Activated CD4-positive, alpha-beta T cell treated with anti-CD3 and anti-CD28 coated beads for 36 hours (primary cell): ENCODE measurements at regions not wholly inside any gene's neighbourhood (a gene's known extent, or its start where the extent isn't known, plus 50 kb on each side); places are given as distances from the start of the nearest gene placed in this dataset.

ENCODE experiments used
- ATAC-seq: fragments of 200-7000 bp; cut with Tn5 transposase; one replicate; pipeline ENCODE4 v1.10.0; 2021; ENCODE audit warnings: mild to moderate bottlenecking, moderate library complexity
- CTCF ChIA-PET: fragments of 350-600 bp; sonication (Branson Sonifier 250); formaldehyde crosslinking; loops from one replicate; lab custom pipeline; 2021; ENCODE audit warnings: antibody characterized with exemption; lab: Charles Lee
- POLR2A ChIA-PET: fragments of 350-600 bp; sonication (Branson Sonifier 250); formaldehyde crosslinking; loops from one replicate; lab custom pipeline; 2021; ENCODE audit warnings: antibody characterized with exemption, inconsistent platforms; lab: Charles Lee
- DNase-seq: peaks from one replicate; pipeline ENCODE4 v3.0.0-alpha.2; 2020
- H3K27ac Mint-ChIP-seq: one replicate; pipeline ENCODE4 v1.8.0; 2021; ENCODE audit warnings: mixed read lengths
- H3K27me3 Mint-ChIP-seq: one replicate; pipeline ENCODE4 v1.8.0; 2021; ENCODE audit warnings: mixed read lengths
- H3K36me3 Mint-ChIP-seq: one replicate; pipeline ENCODE4 v1.8.0; 2021; ENCODE audit warnings: low read depth, mixed read lengths
- H3K4me1 Mint-ChIP-seq: one replicate; pipeline ENCODE4 v1.8.0; 2021; ENCODE audit warnings: mixed read lengths
- H3K4me3 Mint-ChIP-seq: one replicate; pipeline ENCODE4 v1.8.0; 2021; ENCODE audit warnings: mild to moderate bottlenecking, moderate library complexity, mixed read lengths
- H3K9me3 Mint-ChIP-seq: one replicate; pipeline ENCODE4 v1.8.0; 2021; ENCODE audit warnings: low read depth, mixed read lengths
- intact Hi-C, 2 experiments: fragments of 100-400 bp; cut with DNase I in 1 of 2; cut with micrococcal nuclease in 1 of 2; formaldehyde crosslinking; loops; one replicate each; pipeline versions ENCODE4 v1.14.2 to v1.15.1; 2022 to 2024; cut with DNase I, micrococcal nuclease

DNA sequence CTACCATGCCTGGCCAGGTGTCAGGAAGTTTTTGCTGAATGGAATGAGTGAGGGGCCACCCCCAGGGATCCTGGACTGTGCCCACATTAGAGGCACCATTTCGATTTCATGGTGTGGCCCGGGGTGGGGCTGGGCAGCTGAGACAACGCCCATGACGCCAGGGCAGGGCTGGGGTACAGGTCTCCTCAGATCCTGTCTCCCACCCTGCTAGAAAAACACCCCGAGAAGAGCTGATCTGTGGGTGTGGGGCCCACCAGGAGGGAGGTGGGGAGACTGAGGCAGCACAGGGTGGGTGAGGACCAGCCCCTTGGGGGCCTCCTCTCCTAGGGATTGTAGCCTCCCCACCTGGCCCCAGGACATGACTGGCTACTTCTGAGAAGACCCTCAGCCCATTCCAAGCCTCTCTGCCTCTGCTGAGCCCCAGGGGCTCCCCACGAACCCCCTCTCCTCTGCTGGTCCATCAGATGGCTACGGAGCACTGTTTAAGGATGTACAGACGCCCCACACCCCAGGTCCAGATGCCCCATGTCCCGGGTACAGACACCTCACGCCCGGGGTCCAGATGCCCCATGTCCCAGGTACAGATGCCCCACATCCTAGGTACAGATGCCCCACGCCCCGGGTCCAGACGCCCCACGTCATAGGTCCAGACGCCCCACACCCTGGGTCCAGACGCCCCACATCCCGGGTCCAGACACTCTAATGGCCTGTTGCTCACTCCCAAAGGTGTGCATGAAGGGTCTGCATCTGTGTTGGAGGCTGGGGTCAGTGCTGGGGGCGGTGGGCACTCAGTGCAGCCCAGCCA lies 99.4 kb downstream of the MICALL2 start:
- no peak for ATAC-seq
- peaks cover 4% of the 10 kb centered on the region for H3K27me3 Mint-ChIP-seq

DNA sequence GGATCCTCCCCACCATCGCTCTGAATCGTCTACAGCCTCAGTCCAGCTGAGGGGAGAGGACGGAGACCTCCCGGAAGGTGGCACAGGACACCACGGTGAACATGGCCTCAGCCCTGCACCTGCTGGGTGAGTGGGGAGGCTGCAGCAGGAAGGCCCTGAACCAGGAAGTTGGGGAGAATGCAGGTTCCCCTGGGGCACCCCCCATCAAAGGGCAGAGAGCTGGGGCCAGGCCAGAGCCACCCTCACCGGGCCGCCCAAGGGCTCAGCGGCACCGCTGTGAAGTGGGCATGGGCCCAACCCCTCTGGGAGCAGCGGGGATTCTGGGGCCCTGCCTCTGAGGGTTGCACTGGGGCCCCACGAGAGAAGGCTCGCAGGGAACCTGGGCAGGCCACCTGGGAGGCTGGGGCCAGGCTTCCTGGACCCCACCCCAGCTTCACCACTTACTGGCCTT lies 98.7 kb downstream of the MICALL2 start:
- Mint-ChIP-seq H3K27ac (no peak overlapping the region), H3K9me3 (no peaks in the 10 kb centered on the region), H3K36me3 (no peaks in the 10 kb centered on the region), H3K4me1 (no peaks in the 10 kb centered on the region), H3K4me3 (no peak overlapping the region), H3K27me3 (peaks cover 4% of the 10 kb centered on the region)
- CTCF ChIA-PET = no interaction called here
- intact Hi-C loops = no loop called here
- POLR2A ChIA-PET = no interaction called here
- ATAC-seq (no peak), DNase-seq (no peak)

More for the DNA sequence above, 99.4 kb downstream of the MICALL2 start:
- Mint-ChIP-seq H3K27ac (no peak overlapping the region), H3K36me3 (no peaks in the 10 kb centered on the region), H3K4me1 (no peaks in the 10 kb centered on the region), H3K9me3 (no peaks in the 10 kb centered on the region), H3K4me3 (no peak overlapping the region)
- intact Hi-C loops = no loop called here
- CTCF ChIA-PET = no interaction called here
- POLR2A ChIA-PET = no interaction called here
- DNase-seq = no peak

GRCh38 chr7:1361016-1361755 lies 98.1 kb downstream of the MICALL2 start:
- ChIA-PET CTCF (no interaction called here), POLR2A (no interaction called here)
- intact Hi-C loops = no loop called here
- Mint-ChIP-seq H3K4me1 (no peaks in the 10 kb centered on the region), H3K27me3 (peaks cover 5% of the 10 kb centered on the region), H3K4me3 (no peak overlapping the region), H3K9me3 (no peaks in the 10 kb centered on the region), H3K36me3 (no peaks in the 10 kb centered on the region), H3K27ac (no peak overlapping the region)
- ATAC-seq (no peak), DNase-seq (no peak)

- H3K27ac Mint-ChIP-seq = no peak overlapping the region
- CTCF ChIA-PET = no interaction called here
- no peak overlapping the region for H3K4me3 Mint-ChIP-seq
- H3K36me3 Mint-ChIP-seq = no peaks in the 10 kb centered on the region
- ATAC-seq (no peak), DNase-seq (no peak)
- no peaks in the 10 kb centered on the region for H3K4me1 Mint-ChIP-seq
- H3K27me3 Mint-ChIP-seq = peaks cover 8% of the 10 kb centered on the region
- intact Hi-C loops = no loop called here
- H3K9me3 Mint-ChIP-seq = no peaks in the 10 kb centered on the region
- POLR2A ChIA-PET = no interaction called here
These were observed 97.5 kb downstream of the MICALL2 start for GRCh38 chr7:1361756-1362125.

GRCh38 chr7:1362301-1362700 lies 97.0 kb downstream of the MICALL2 start:
- ChIA-PET CTCF (no interaction called here), POLR2A (no interaction called here)
- Mint-ChIP-seq H3K27me3 (peaks cover 11% of the 10 kb centered on the region), H3K4me1 (no peaks in the 10 kb centered on the region), H3K9me3 (no peaks in the 10 kb centered on the region), H3K4me3 (no peak overlapping the region), H3K27ac (no peak overlapping the region), H3K36me3 (no peaks in the 10 kb centered on the region)
- no peak for ATAC-seq
- intact Hi-C loops = no loop called here
- no peak for DNase-seq

- Mint-ChIP-seq H3K4me3 (no peak overlapping the region), H3K36me3 (no peaks in the 10 kb centered on the region), H3K9me3 (no peaks in the 10 kb centered on the region), H3K27ac (no peak overlapping the region), H3K4me1 (no peaks in the 10 kb centered on the region), H3K27me3 (peaks cover 24% of the 10 kb centered on the region)
- no peak for ATAC-seq
- ChIA-PET POLR2A (no interaction called here), CTCF (no interaction called here)
- DNase-seq = no peak
- intact Hi-C loops = no loop called here
These were observed 95.0 kb downstream of the MICALL2 start for GRCh38 chr7:1364068-1364905.

DNA sequence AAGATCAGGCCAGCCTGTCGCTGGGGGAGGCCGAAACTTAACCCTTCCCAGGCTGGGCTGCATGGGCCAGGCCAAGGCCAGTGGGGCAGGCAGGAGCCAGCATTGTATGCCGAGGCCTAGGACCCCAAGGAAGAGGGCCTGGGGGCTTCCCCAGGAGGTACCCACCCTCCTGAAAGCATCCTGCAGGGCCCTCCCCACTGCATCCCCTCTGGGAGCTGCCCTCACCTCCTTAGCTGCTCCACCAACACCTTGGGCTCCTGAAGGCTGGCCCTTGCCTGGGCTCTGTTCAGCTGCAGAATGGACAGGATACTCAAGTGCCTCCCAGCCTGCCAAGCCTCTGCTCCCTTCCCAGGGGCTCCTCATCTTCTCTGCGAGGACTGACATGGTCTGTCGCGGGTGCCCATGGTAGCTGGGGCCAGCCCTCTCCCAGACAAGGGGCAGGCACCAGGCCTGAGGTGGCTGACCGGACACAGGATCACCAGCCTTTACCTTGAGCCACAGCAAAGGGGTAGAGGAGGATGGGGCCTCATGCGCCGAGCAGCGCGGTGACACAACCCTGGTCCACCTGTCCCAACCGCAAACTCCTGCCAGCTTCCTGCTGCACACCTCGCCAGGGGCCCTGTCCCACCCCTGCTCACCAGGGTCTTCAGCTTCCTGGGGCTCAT lies 94.2 kb downstream of the MICALL2 start:
- Mint-ChIP-seq H3K4me3 (no peak overlapping the region), H3K9me3 (no peaks in the 10 kb centered on the region), H3K27me3 (peaks cover 30% of the 10 kb centered on the region), H3K36me3 (no peaks in the 10 kb centered on the region), H3K27ac (no peak overlapping the region), H3K4me1 (no peaks in the 10 kb centered on the region)
- DNase-seq (no peak), ATAC-seq (no peak)
- POLR2A ChIA-PET = no interaction called here
- intact Hi-C loops = no loop called here
- CTCF ChIA-PET = interaction anchor here (0.6 kb wide), 1 partner anchor 228 kb away, joined by 4 read pairs; no protein-coding TSS in a partner anchor

- Mint-ChIP-seq H3K36me3 (no peaks in the 10 kb centered on the region), H3K4me3 (no peak overlapping the region), H3K9me3 (no peaks in the 10 kb centered on the region), H3K27ac (no peak overlapping the region), H3K27me3 (peaks cover 37% of the 10 kb centered on the region), H3K4me1 (no peaks in the 10 kb centered on the region)
- ChIA-PET POLR2A (no interaction called here), CTCF (no interaction called here)
- no peak for ATAC-seq
- intact Hi-C loops = no loop called here
- DNase-seq = no peak
These were observed 93.4 kb downstream of the MICALL2 start for GRCh38 chr7:1365846-1366245.

- ChIA-PET POLR2A (no interaction called here), CTCF (no interaction called here)
- Mint-ChIP-seq H3K27me3 (peaks cover 37% of the 10 kb centered on the region), H3K36me3 (no peaks in the 10 kb centered on the region), H3K4me1 (no peaks in the 10 kb centered on the region), H3K27ac (no peak overlapping the region), H3K9me3 (no peaks in the 10 kb centered on the region), H3K4me3 (no peak overlapping the region)
- intact Hi-C loops = no loop called here
- ATAC-seq (no peak), DNase-seq (no peak)
These were observed 92.4 kb downstream of the MICALL2 start for GRCh38 chr7:1366801-1367405.

DNA sequence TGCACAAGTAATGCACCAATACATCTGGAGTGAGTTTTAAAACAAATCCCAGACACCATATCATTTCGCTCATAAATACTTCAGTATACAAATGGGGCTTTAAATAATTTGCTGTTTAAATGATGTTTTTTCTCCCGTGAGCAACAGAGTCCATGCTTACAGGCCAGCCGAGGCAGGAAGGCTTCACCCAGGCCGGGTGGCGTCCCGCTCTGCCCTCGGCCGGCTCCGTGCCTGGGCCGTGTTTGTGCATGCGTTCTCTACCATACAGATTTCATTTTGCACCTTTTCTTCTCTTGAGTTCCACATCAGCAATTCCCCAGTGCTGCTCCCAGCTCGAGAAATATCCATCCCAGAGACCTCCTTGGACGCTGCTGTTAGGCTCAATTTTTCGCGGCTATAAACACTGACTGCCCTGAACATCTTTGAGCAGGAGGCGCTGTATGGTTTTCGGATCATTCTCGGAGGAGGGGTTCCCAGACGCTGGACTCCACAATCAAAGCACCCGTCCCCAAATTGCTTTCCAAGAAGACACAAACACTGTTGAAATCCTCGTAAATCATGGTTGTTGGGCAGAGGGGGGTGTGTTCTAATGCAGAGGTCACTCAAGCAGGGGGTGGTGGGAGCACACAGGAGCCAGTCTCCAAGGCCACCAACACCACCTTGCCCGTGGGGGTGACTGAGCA lies 91.6 kb downstream of the MICALL2 start:
- Mint-ChIP-seq H3K4me3 (no peak overlapping the region), H3K4me1 (no peaks in the 10 kb centered on the region), H3K36me3 (no peaks in the 10 kb centered on the region), H3K27me3 (peaks cover 37% of the 10 kb centered on the region), H3K9me3 (no peaks in the 10 kb centered on the region), H3K27ac (no peak overlapping the region)
- ChIA-PET CTCF (no interaction called here), POLR2A (no interaction called here)
- DNase-seq (no peak), ATAC-seq (no peak)
- intact Hi-C loops = no loop called here
